SK-N-SH treated with all-trans-retinoic acid at 6 μM for 48 hours (cell line): ENCODE measurements at regions not wholly inside any gene's neighbourhood (a gene's known extent, or its start where the extent isn't known, plus 50 kb on each side); places are given as distances from the start of the nearest gene placed in this dataset.

ENCODE experiments used
- ATAC-seq: fragments of 200-7000 bp; cut with Tn5 transposase; 3 replicates; pipeline ENCODE4 v1.9.1; 2020; ENCODE audit warnings: mild to moderate bottlenecking, moderate library complexity
- BACH2 ChIP-seq: fragments of 250-450 bp; sonication (Bioruptor Pico); IDR thresholded peaks from 2 replicates; pipeline ENCODE4 v1.9.0; 2021; ENCODE audit warnings: mild to moderate bottlenecking, borderline replicate concordance
- CREB5 ChIP-seq: fragments of 250-450 bp; sonication (Bioruptor Pico); IDR thresholded peaks from 2 replicates; pipeline ENCODE4 v1.5.1; 2020; ENCODE audit warnings: low read depth, mild to moderate bottlenecking, moderate library complexity
- CSRNP3 ChIP-seq: fragments of 250-450 bp; sonication (Bioruptor Pico); IDR thresholded peaks from 2 replicates; pipeline ENCODE4 v1.5.1; 2021; ENCODE audit warnings: mild to moderate bottlenecking, moderate library complexity
- ESRRG ChIP-seq: fragments of 250-450 bp; sonication (Bioruptor Pico); IDR thresholded peaks from 2 replicates; pipeline ENCODE4 v1.6.1; 2021; ENCODE audit warnings: mild to moderate bottlenecking
- ISL1 ChIP-seq: fragments of 250-450 bp; sonication (Bioruptor Pico); IDR thresholded peaks from 2 replicates; pipeline ENCODE4 v2.1.2; 2022; ENCODE audit warnings: mild to moderate bottlenecking, moderate library complexity
- OSR1 ChIP-seq: fragments of 250-450 bp; sonication (Bioruptor Pico); IDR thresholded peaks from 2 replicates; pipeline ENCODE4 v1.8.0; 2022; ENCODE audit warnings: moderate library complexity, mild to moderate bottlenecking, inconsistent platforms
- PATZ1 ChIP-seq: fragments of 250-450 bp; sonication (Bioruptor Pico); IDR thresholded peaks from 2 replicates; pipeline ENCODE4 v1.8.0; 2020; ENCODE audit warnings: mild to moderate bottlenecking, moderate library complexity, borderline replicate concordance
- POU6F1 ChIP-seq: fragments of 250-450 bp; sonication (Bioruptor Pico); IDR thresholded peaks from 2 replicates; pipeline ENCODE4 v1.8.0; 2021; ENCODE audit warnings: low read depth, mild to moderate bottlenecking, moderate library complexity, borderline replicate concordance
- PPARA ChIP-seq: fragments of 250-450 bp; sonication (Bioruptor Pico); IDR thresholded peaks from 2 replicates; pipeline ENCODE4 v1.5.0; 2020; ENCODE audit warnings: mild to moderate bottlenecking, borderline replicate concordance
- RARB ChIP-seq: fragments of 250-450 bp; sonication (Bioruptor Pico); IDR thresholded peaks from 2 replicates; pipeline ENCODE4 v1.8.0; 2021; ENCODE audit warnings: mild to moderate bottlenecking, moderate library complexity
- TCF4 ChIP-seq: fragments of 250-450 bp; sonication (Bioruptor Pico); IDR thresholded peaks from 2 replicates; pipeline ENCODE4 v1.8.0; 2021; ENCODE audit warnings: mild to moderate bottlenecking, moderate library complexity, borderline replicate concordance
- TOX ChIP-seq: fragments of 250-450 bp; sonication (Bioruptor Pico); IDR thresholded peaks from 2 replicates; pipeline ENCODE4 v1.8.0; 2021; ENCODE audit warnings: mild to moderate bottlenecking, moderate library complexity, borderline replicate concordance
- TSHZ2 ChIP-seq: fragments of 250-450 bp; sonication (Bioruptor Pico); IDR thresholded peaks from 2 replicates; pipeline ENCODE4 v1.5.0; 2020; ENCODE audit warnings: mild to moderate bottlenecking, moderate library complexity
- ZC3H10 ChIP-seq: fragments of 250-450 bp; sonication (Bioruptor Pico); IDR thresholded peaks from 2 replicates; pipeline ENCODE4 v1.5.1; 2021; ENCODE audit warnings: mild to moderate bottlenecking, moderate library complexity
- ZFP3 ChIP-seq: fragments of 250-450 bp; sonication (Bioruptor Pico); IDR thresholded peaks from 2 replicates; pipeline ENCODE4 v1.5.0; 2020; ENCODE audit warnings: mild to moderate bottlenecking, moderate library complexity
- ZFP30 ChIP-seq: fragments of 450-650 bp; formaldehyde crosslinking; IDR thresholded peaks from 2 replicates; pipeline ENCODE4 v1.5.0; 2022; ENCODE audit warnings: mild to moderate bottlenecking, moderate library complexity
- ZNF565 ChIP-seq: fragments of 450-650 bp; formaldehyde crosslinking; conservative IDR thresholded peaks from 2 replicates; pipeline ENCODE4 v1.5.0; 2020; ENCODE audit warnings: low read depth, mild to moderate bottlenecking, moderate library complexity
- ZNF70 ChIP-seq: fragments of 450-650 bp; formaldehyde crosslinking; IDR thresholded peaks from 2 replicates; pipeline ENCODE4 v1.5.0; 2020; ENCODE audit warnings: mild to moderate bottlenecking, moderate library complexity

- ATAC-seq: peak; percentile 50; the same call in 2 of the 3 replicates
- TF ChIP-seq ZNF565 (CRISPR knock-in tag) (no peak), ISL1 (CRISPR knock-in tag) (no peak), ZC3H10 (CRISPR knock-in tag) (no peak), ZNF70 (CRISPR knock-in tag) (no peak), CREB5 (CRISPR knock-in tag) (no peak), ESRRG (no peak), RARB (CRISPR knock-in tag) (no peak), PATZ1 (CRISPR knock-in tag) (no peak)
These were observed 88.1 kb downstream of the MCFD2 start for GRCh38 chr2:46827274-46828134.

- TF ChIP-seq TOX (no peak), TCF4 (no peak), ZFP3 (CRISPR knock-in tag) (no peak), POU6F1 (CRISPR knock-in tag) (no peak), ZNF70 (CRISPR knock-in tag) (no peak), OSR1 (CRISPR knock-in tag) (no peak), ISL1 (CRISPR knock-in tag) (no peak), PATZ1 (CRISPR knock-in tag) (no peak), TSHZ2 (CRISPR knock-in tag) (no peak), CREB5 (CRISPR knock-in tag) (no peak), ZNF565 (CRISPR knock-in tag) (no peak), BACH2 (CRISPR knock-in tag) (no peak), CSRNP3 (CRISPR knock-in tag) (no peak), ZFP30 (CRISPR knock-in tag) (no peak), ESRRG (no peak), PPARA (no peak)
- no peak for ATAC-seq
These were observed 88.9 kb downstream of the MCFD2 start for GRCh38 chr2:46826569-46827245.
